SK-N-SH (cell line): ENCODE measurements at regions not wholly inside any gene's neighbourhood (a gene's known extent, or its start where the extent isn't known, plus 50 kb on each side); places are given as distances from the start of the nearest gene placed in this dataset.

ENCODE experiments used
- CTCF ChIA-PET: fragments of 300-600, 350-600 bp; formaldehyde crosslinking; extraction: SDS; loops from one replicate; lab custom pipeline; 2021; lab: Yijun Ruan, JAX
- POLR2A ChIA-PET: fragments of 350-600 bp; sonication (Branson Sonifier 250); formaldehyde crosslinking; extraction: SDS; loops from one replicate; lab custom pipeline; 2020; ENCODE audit warnings: antibody characterized with exemption, inconsistent platforms; lab: Yijun Ruan, JAX
- DNase-seq: peaks from one replicate; pipeline ENCODE4 v3.0.0; 2012
- H2AFZ ChIP-seq: fragments of 200-600 bp; sonication (generic); 2 replicates; pipeline ENCODE4 v1.8.1; 2016; ENCODE audit warnings: antibody characterized with exemption, mild to moderate bottlenecking, low read depth
- H3F3A ChIP-seq: fragments of 200-600 bp; sonication (generic); replicated peaks from 2 replicates; pipeline ENCODE3; 2016; ENCODE audit warnings: antibody characterized with exemption, mild to moderate bottlenecking; ENCODE audit not compliant: insufficient read depth
- H3K27ac ChIP-seq, 2 experiments: fragments of 200-500 bp in 1 of 2; fragments of 200-600 bp in 1 of 2; sonication (Bioruptor generic) in 1 of 2; sonication (generic), shearing (Covaris generic) in 1 of 2; 2 replicates each; pipeline versions ENCODE4 v1.5.1 to v1.6.1; 2014 to 2016; ENCODE audit warnings: low read depth in 2 of 2, inconsistent platforms in 1 of 2, low read length in 1 of 2, mild to moderate bottlenecking in 1 of 2, mixed read lengths in 1 of 2
- H3K27me3 ChIP-seq: fragments of 200-600 bp; sonication (generic), shearing (Covaris generic); 2 replicates; pipeline ENCODE4 v1.6.1; 2016; ENCODE audit warnings: mixed run types; ENCODE audit not compliant: insufficient read depth
- H3K36me3 ChIP-seq, 2 experiments: fragments of 200-500 bp in 1 of 2; fragments of 200-600 bp in 1 of 2; sonication (Bioruptor generic) in 1 of 2; sonication (generic) in 1 of 2; replicated peaks in 1 of 2; 2 replicates each; pipeline versions ENCODE3 to v1.5.1; 2014 to 2016; ENCODE audit warnings: low read length in 1 of 2, mild to moderate bottlenecking in 1 of 2; ENCODE audit not compliant: insufficient read depth in 2 of 2, control insufficient read depth in 1 of 2
- H3K4me1 ChIP-seq, 2 experiments: fragments of 200-500 bp in 1 of 2; fragments of 200-600 bp in 1 of 2; sonication (Bioruptor generic) in 1 of 2; sonication (generic), shearing (Covaris generic) in 1 of 2; 2 replicates each; pipeline versions ENCODE4 v1.5.1 to v1.6.1; 2014 to 2016; ENCODE audit warnings: low read depth in 1 of 2, low read length in 1 of 2, mixed run types in 1 of 2; ENCODE audit not compliant: insufficient read depth in 2 of 2, control insufficient read depth in 1 of 2
- H3K4me2 ChIP-seq: fragments of 200-600 bp; sonication (generic), shearing (Covaris generic); 2 replicates; pipeline ENCODE4 v1.6.1; 2017; ENCODE audit warnings: mixed run types
- H3K4me3 ChIP-seq, 2 experiments: fragments of 200-500 bp in 1 of 2; fragments of 200-600 bp in 1 of 2; sonication (Bioruptor generic) in 1 of 2; sonication (generic), shearing (Covaris generic) in 1 of 2; 2 replicates each; pipeline versions ENCODE4 v1.5.1 to v1.8.1; 2014 to 2016; ENCODE audit warnings: low read depth in 2 of 2, inconsistent platforms in 1 of 2, low read length in 1 of 2, mild to moderate bottlenecking in 1 of 2, mixed read lengths in 1 of 2, moderate library complexity in 1 of 2
- H3K79me2 ChIP-seq: fragments of 200-600 bp; sonication (generic); 2 replicates; pipeline ENCODE4 v1.8.1; 2017; ENCODE audit warnings: mild to moderate bottlenecking; ENCODE audit not compliant: insufficient read depth
- H3K9ac ChIP-seq: fragments of 200-600 bp; sonication (generic); 2 replicates; pipeline ENCODE4 v1.6.1; 2017; ENCODE audit warnings: mixed run types
- H3K9me2 ChIP-seq: fragments of 200-600 bp; sonication (generic); 2 replicates; pipeline ENCODE4 v1.6.1; 2017; ENCODE audit warnings: mixed run types
- H3K9me3 ChIP-seq: fragments of 200-600 bp; sonication (generic); 2 replicates; pipeline ENCODE4 v1.6.1; 2017; ENCODE audit warnings: mixed run types, mild to moderate bottlenecking, moderate library complexity
- H4K20me1 ChIP-seq: fragments of 200-600 bp; sonication (generic); 2 replicates; pipeline ENCODE4 v1.6.1; 2017; ENCODE audit warnings: mild to moderate bottlenecking, mixed run types; ENCODE audit not compliant: insufficient read depth
- EP300 ChIP-seq, 2 experiments: IDR thresholded peaks; 2 replicates each; pipeline versions ENCODE4 v1.4.0 to v1.6.1; 2012; ENCODE audit warnings: borderline replicate concordance in 1 of 2, low read depth in 1 of 2, low read length in 1 of 2
- EZH2phosphoT487 ChIP-seq: fragments of 200-600 bp; sonication (generic); IDR thresholded peaks from 2 replicates; pipeline ENCODE4 v1.6.1; 2017; ENCODE audit warnings: low read depth, mixed run types, mild to moderate bottlenecking, antibody characterized with exemption, moderate library complexity, borderline replicate concordance
- FOSL2 ChIP-seq: IDR thresholded peaks from 2 replicates; pipeline ENCODE4 v1.4.0; 2012; ENCODE audit warnings: low read depth, mild to moderate bottlenecking, moderate library complexity, borderline replicate concordance
- FOXJ3 ChIP-seq: sonication (generic); formaldehyde crosslinking; IDR thresholded peaks from 2 replicates; pipeline ENCODE4 v1.5.1; 2020; ENCODE audit warnings: mild to moderate bottlenecking, missing genetic modification reagents
- GABPA ChIP-seq: IDR thresholded peaks from 2 replicates; pipeline ENCODE4 v1.4.0; 2012; ENCODE audit warnings: low read depth, mild to moderate bottlenecking
- GATA2 ChIP-seq: sonication (generic); formaldehyde crosslinking; IDR thresholded peaks from 2 replicates; pipeline ENCODE4 v1.5.0; 2020; ENCODE audit warnings: mild to moderate bottlenecking, missing genetic modification reagents
- NRF1 ChIP-seq: IDR thresholded peaks from 2 replicates; pipeline ENCODE4 v1.6.1; 2012; ENCODE audit warnings: low read depth, mild to moderate bottlenecking, low read length
- POLR2AphosphoS5 ChIP-seq: IDR thresholded peaks from 2 replicates; pipeline ENCODE4 v1.6.1; 2012; ENCODE audit warnings: low read depth, low read length
- RAD21 ChIP-seq: IDR thresholded peaks from 2 replicates; pipeline ENCODE4 v1.6.1; 2012; ENCODE audit warnings: mild to moderate bottlenecking, low read length
- RFX5 ChIP-seq: IDR thresholded peaks from 2 replicates; pipeline ENCODE4 v1.6.1; 2012; ENCODE audit warnings: mild to moderate bottlenecking, improper control_type of control experiment, low read length
- RXRA ChIP-seq: IDR thresholded peaks from 2 replicates; pipeline ENCODE4 v1.4.0; 2012; ENCODE audit warnings: low read depth, mild to moderate bottlenecking, borderline replicate concordance
- SIN3A ChIP-seq: IDR thresholded peaks from 2 replicates; pipeline ENCODE4 v1.6.1; 2012; ENCODE audit warnings: low read depth, mild to moderate bottlenecking, low read length, moderate library complexity, borderline replicate concordance
- SMC3 ChIP-seq: IDR thresholded peaks from 2 replicates; pipeline ENCODE4 v1.6.1; 2012; ENCODE audit warnings: low read depth, low read length, improper control_type of control experiment
- TAF1 ChIP-seq: IDR thresholded peaks from 2 replicates; pipeline ENCODE4 v1.6.1; 2012; ENCODE audit warnings: low read depth, mild to moderate bottlenecking, low read length, moderate library complexity, borderline replicate concordance
- TEAD4 ChIP-seq: IDR thresholded peaks from 2 replicates; pipeline ENCODE4 v1.4.0; 2012; ENCODE audit warnings: mild to moderate bottlenecking, borderline replicate concordance; ENCODE audit not compliant: insufficient read depth
- YY1 ChIP-seq: IDR thresholded peaks from 2 replicates; pipeline ENCODE4 v1.4.0; 2012; ENCODE audit warnings: low read depth, mild to moderate bottlenecking
- TF ChIP-seq, protein P1 (sequence below): fragments of 150-350 bp; IDR thresholded peaks from 2 replicates; pipeline ENCODE4 v1.6.1; 2017; ENCODE audit warnings: antibody characterized with exemption, low read length, low read depth, borderline replicate concordance
- TF ChIP-seq, protein P2 (sequence below): IDR thresholded peaks from 2 replicates; pipeline ENCODE4 v1.4.0; 2012; ENCODE audit warnings: low read depth, borderline replicate concordance
- TF ChIP-seq, protein P3 (sequence below): fragments of 150-350 bp; IDR thresholded peaks from 2 replicates; pipeline ENCODE4 v1.6.1; 2016; ENCODE audit warnings: mild to moderate bottlenecking, low read depth, low read length
- TF ChIP-seq, protein P4 (sequence below): IDR thresholded peaks from 2 replicates; pipeline ENCODE4; 2012

DNA sequence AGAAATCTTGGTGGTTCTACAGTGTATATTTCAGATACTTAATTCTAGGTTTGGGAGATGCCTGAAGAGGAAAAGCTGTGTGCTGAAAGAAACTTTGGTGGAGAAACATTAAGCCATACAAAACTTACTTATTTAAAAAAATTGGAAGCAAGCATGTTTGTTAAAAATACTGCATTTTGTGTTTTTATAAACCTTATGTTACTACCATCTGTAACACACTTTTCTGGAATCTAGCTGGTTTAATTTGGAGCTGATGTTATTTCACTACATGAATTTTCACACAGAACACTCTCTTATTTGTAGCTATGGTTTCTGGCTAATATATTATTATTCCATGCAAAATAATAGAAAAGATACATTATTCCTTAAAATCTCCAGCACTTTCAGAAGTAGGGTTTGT is 710.7 kb downstream of the ADGRL2 start:
- H2AFZ ChIP-seq: no peak overlapping the region
- DNase-seq: no peak
- no peak overlapping the region for H3K4me2 ChIP-seq
- no peak overlapping the region for H3K9ac ChIP-seq
- TF ChIP-seq GATA2 (CRISPR knock-in tag): no peak
- TF ChIP-seq TEAD4: no peak
- TF ChIP-seq YY1: no peak
- TF ChIP-seq SIN3A: no peak
- TF ChIP-seq RAD21: no peak
- TF ChIP-seq, protein P1, sequence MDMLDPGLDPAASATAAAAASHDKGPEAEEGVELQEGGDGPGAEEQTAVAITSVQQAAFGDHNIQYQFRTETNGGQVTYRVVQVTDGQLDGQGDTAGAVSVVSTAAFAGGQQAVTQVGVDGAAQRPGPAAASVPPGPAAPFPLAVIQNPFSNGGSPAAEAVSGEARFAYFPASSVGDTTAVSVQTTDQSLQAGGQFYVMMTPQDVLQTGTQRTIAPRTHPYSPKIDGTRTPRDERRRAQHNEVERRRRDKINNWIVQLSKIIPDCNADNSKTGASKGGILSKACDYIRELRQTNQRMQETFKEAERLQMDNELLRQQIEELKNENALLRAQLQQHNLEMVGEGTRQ: no peak
- no peak for TF ChIP-seq RFX5
- no peak for TF ChIP-seq SMC3
- TF ChIP-seq, protein P2, sequence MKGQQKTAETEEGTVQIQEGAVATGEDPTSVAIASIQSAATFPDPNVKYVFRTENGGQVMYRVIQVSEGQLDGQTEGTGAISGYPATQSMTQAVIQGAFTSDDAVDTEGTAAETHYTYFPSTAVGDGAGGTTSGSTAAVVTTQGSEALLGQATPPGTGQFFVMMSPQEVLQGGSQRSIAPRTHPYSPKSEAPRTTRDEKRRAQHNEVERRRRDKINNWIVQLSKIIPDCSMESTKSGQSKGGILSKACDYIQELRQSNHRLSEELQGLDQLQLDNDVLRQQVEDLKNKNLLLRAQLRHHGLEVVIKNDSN: no peak
- TF ChIP-seq, protein P3, sequence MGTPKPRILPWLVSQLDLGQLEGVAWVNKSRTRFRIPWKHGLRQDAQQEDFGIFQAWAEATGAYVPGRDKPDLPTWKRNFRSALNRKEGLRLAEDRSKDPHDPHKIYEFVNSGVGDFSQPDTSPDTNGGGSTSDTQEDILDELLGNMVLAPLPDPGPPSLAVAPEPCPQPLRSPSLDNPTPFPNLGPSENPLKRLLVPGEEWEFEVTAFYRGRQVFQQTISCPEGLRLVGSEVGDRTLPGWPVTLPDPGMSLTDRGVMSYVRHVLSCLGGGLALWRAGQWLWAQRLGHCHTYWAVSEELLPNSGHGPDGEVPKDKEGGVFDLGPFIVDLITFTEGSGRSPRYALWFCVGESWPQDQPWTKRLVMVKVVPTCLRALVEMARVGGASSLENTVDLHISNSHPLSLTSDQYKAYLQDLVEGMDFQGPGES: no peak
- no peak for TF ChIP-seq RXRA
- no peak for TF ChIP-seq FOXJ3 (CRISPR knock-in tag)
- TF ChIP-seq, protein P4, sequence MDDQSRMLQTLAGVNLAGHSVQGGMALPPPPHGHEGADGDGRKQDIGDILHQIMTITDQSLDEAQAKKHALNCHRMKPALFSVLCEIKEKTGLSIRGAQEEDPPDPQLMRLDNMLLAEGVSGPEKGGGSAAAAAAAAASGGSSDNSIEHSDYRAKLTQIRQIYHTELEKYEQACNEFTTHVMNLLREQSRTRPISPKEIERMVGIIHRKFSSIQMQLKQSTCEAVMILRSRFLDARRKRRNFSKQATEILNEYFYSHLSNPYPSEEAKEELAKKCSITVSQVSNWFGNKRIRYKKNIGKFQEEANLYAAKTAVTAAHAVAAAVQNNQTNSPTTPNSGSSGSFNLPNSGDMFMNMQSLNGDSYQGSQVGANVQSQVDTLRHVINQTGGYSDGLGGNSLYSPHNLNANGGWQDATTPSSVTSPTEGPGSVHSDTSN: no peak
- no peak for TF ChIP-seq TAF1
- no peak for TF ChIP-seq POLR2AphosphoS5
- no peak for TF ChIP-seq EP300 (IDR thresholded peaks at IDR 0.05; ENCODE audit: borderline replicate concordance in 1 of 2, low read depth in 1 of 2, low read length in 1 of 2)
- TF ChIP-seq GABPA: no peak
- TF ChIP-seq NRF1: no peak
- no peak for TF ChIP-seq EZH2phosphoT487
- TF ChIP-seq FOSL2: no peak
- TF ChIP-seq, all 33 proteins: peak for 0
- H3K27me3 ChIP-seq: no peaks in the 10 kb centered on the region
- no peaks in the 10 kb centered on the region for H4K20me1 ChIP-seq
- H3K9me3 ChIP-seq: no peaks in the 10 kb centered on the region
- H3K36me3 ChIP-seq: no peaks in the 10 kb centered on the region
- no peak overlapping the region for H3K4me3 ChIP-seq
- no peaks in the 10 kb centered on the region for H3F3A ChIP-seq
- no peaks in the 10 kb centered on the region for H3K4me1 ChIP-seq
- no peaks in the 10 kb centered on the region for H3K79me2 ChIP-seq
- CTCF ChIA-PET: interaction anchor here (0.8 to 1.2 kb wide), 2 partner anchors 9 to 11 kb away, joined by 3 to 4 read pairs; no protein-coding TSS in a partner anchor
- POLR2A ChIA-PET: no interaction called here
- no peaks in the 10 kb centered on the region for H3K9me2 ChIP-seq
- H3K27ac ChIP-seq: no peak overlapping the region
